Prostate gland (tissue), 2 donors: ENCODE measurements at regions not wholly inside any gene's neighbourhood (a gene's known extent, or its start where the extent isn't known, plus 50 kb on each side); places are given as distances from the start of the nearest gene placed in this dataset.

Experiments used
- CTCF ChIP-seq, 4 experiments: fragments of 200-600 bp in 2 of 4; fragments of 450-650 bp in 2 of 4; sonication (generic) in 2 of 4; IDR thresholded peaks; 1 replicate in 3 of 4; 2 replicates in 1 of 4; pipeline ENCODE4 v1.5.1; 2016 to 2019; ENCODE audit warnings: antibody characterized with exemption in 4 of 4, mild to moderate bottlenecking in 2 of 4, moderate library complexity in 2 of 4
- POLR2A ChIP-seq: fragments of 450-650 bp; IDR thresholded peaks from one replicate; pipeline ENCODE4 v1.6.1; 2016; ENCODE audit warnings: antibody characterized with exemption, mild to moderate bottlenecking

GRCh38 chr11:82539669-82540068 lies 194.0 kb downstream of the FAM181B start:
- TF ChIP-seq CTCF (IDR thresholded peaks at IDR 0.05) (no peak), POLR2A (no peak)
